22Rv1 (cell line): ENCODE measurements at regions not wholly inside any gene's neighbourhood (a gene's known extent, or its start where the extent isn't known, plus 50 kb on each side); places are given as distances from the start of the nearest gene placed in this dataset.

ENCODE experiments used
- ZFX ChIP-seq: fragments of 450-650 bp; IDR thresholded peaks from 2 replicates; pipeline ENCODE4 v1.6.1; 2017; ENCODE audit warnings: antibody characterized with exemption, borderline replicate concordance
- TF ChIP-seq, protein P1 (sequence below): fragments of 450-650 bp; IDR thresholded peaks from 2 replicates; pipeline ENCODE4 v1.5.1; 2017; ENCODE audit warnings: mild to moderate bottlenecking

DNA sequence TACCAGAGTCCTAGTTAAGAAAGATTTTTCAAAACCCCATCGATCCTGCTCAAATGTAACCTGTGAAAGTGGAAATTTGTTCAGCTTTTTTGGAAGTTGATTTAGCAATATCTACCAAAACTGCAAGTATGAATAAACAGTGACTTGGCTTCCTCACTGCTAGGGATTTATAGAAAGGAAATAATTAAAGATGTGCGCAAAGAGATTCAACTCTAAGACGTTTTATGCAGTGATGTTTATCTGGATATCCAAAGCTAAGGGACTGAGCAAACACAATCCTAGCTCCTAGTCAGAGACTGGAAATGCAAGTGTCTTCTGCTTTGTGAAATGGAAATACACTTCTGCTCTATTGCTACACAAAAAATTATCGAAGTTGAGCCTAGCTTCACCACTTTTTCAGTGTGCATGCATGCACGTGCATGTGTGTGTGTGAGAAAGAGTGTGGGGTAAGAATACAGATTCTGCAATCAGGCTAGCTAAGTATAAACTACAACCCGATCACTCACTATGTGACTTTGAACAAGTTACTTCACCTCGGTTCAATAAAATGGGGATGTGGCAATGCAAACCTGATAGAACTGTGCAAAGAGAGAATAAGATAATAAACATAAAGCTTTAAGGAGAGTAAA, 52.1 kb upstream of the FOXF1 start:
- TF ChIP-seq, protein P1, sequence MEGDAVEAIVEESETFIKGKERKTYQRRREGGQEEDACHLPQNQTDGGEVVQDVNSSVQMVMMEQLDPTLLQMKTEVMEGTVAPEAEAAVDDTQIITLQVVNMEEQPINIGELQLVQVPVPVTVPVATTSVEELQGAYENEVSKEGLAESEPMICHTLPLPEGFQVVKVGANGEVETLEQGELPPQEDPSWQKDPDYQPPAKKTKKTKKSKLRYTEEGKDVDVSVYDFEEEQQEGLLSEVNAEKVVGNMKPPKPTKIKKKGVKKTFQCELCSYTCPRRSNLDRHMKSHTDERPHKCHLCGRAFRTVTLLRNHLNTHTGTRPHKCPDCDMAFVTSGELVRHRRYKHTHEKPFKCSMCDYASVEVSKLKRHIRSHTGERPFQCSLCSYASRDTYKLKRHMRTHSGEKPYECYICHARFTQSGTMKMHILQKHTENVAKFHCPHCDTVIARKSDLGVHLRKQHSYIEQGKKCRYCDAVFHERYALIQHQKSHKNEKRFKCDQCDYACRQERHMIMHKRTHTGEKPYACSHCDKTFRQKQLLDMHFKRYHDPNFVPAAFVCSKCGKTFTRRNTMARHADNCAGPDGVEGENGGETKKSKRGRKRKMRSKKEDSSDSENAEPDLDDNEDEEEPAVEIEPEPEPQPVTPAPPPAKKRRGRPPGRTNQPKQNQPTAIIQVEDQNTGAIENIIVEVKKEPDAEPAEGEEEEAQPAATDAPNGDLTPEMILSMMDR = no peak
- no peak for TF ChIP-seq ZFX
